Mesothelial cell of epicardium (in vitro differentiated cells): ENCODE measurements at regions not wholly inside any gene's neighbourhood (a gene's known extent, or its start where the extent isn't known, plus 50 kb on each side); places are given as distances from the start of the nearest gene placed in this dataset.

Source experiments
- DNase-seq, 2 experiments: peaks; one replicate each; pipeline ENCODE4 v3.0.0; 2021; ENCODE audit warnings: low spot score in 2 of 2; ENCODE audit not compliant: unreplicated experiment in 2 of 2
- H3K27ac Mint-ChIP-seq: 2 replicates; pipeline ENCODE4 v1.8.0; 2021; ENCODE audit warnings: mixed read lengths
- H3K27me3 Mint-ChIP-seq: 2 replicates; pipeline ENCODE4 v1.8.0; 2021; ENCODE audit warnings: low read depth, mixed read lengths
- H3K36me3 Mint-ChIP-seq: 2 replicates; pipeline ENCODE4 v1.8.0; 2021; ENCODE audit warnings: mixed read lengths
- H3K4me1 Mint-ChIP-seq: 2 replicates; pipeline ENCODE4 v1.8.0; 2021; ENCODE audit warnings: mixed read lengths
- H3K4me3 Mint-ChIP-seq: 2 replicates; pipeline ENCODE4 v1.8.0; 2021; ENCODE audit warnings: mild to moderate bottlenecking, moderate library complexity, mixed read lengths
- H3K9me3 Mint-ChIP-seq: 2 replicates; pipeline ENCODE4 v1.8.0; 2021; ENCODE audit warnings: mixed read lengths
- TF ChIP-seq, protein P1 (sequence below): fragments of 200-600 bp; sonication (generic); IDR thresholded peaks from one replicate; pipeline ENCODE4 v1.5.0; 2021; ENCODE audit warnings: antibody characterized with exemption; ENCODE audit not compliant: unreplicated experiment

DNA sequence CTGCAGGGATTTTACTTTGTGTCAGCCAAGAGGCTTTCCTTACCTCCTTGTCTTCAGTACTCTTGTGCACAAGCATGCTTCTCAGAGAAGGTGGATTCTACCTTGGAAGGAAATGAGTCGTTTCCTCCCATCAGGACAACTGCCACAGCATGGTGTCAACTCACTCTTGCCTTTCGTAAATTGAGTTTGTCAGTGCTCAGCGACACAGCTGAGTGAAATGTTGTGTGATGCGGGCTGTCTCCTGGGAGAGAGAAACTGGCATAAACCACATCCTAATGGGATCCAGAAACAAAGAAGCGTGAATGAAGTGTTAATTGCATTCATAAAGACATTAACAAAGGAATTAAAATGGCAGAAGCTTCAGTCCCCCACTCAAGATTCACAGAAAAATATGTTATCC lies 51.5 kb upstream of the SLC22A15 start:
- DNase-seq: no peak
- peaks cover 14% of the 10 kb centered on the region for H3K4me1 Mint-ChIP-seq
- H3K27ac Mint-ChIP-seq: no peak overlapping the region
- H3K36me3 Mint-ChIP-seq: no peaks in the 10 kb centered on the region
- H3K9me3 Mint-ChIP-seq: no peaks in the 10 kb centered on the region
- H3K27me3 Mint-ChIP-seq: peaks cover 9% of the 10 kb centered on the region
- TF ChIP-seq, protein P1, sequence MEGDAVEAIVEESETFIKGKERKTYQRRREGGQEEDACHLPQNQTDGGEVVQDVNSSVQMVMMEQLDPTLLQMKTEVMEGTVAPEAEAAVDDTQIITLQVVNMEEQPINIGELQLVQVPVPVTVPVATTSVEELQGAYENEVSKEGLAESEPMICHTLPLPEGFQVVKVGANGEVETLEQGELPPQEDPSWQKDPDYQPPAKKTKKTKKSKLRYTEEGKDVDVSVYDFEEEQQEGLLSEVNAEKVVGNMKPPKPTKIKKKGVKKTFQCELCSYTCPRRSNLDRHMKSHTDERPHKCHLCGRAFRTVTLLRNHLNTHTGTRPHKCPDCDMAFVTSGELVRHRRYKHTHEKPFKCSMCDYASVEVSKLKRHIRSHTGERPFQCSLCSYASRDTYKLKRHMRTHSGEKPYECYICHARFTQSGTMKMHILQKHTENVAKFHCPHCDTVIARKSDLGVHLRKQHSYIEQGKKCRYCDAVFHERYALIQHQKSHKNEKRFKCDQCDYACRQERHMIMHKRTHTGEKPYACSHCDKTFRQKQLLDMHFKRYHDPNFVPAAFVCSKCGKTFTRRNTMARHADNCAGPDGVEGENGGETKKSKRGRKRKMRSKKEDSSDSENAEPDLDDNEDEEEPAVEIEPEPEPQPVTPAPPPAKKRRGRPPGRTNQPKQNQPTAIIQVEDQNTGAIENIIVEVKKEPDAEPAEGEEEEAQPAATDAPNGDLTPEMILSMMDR: no peak
- H3K4me3 Mint-ChIP-seq: no peak overlapping the region

DNA sequence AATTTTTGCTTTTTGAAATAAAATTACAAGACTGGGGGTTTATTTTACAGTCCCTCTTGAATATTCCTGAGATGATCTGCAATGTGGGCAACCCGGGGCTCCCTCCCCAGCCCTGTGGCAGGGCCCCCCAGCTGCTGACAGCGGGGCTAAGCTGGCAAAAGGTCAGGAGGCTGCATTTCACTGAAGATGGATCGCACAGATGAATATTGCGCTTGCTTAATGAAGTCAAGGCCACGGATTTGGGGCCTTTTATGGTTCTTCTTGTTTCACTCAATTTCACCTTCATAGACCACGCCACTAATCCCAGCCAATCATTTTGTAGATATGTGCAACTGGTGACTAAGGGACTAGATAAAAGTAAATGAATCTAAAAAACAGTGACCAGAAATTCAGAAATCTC lies 50.8 kb upstream of the SLC22A15 start:
- no peak for DNase-seq
- TF ChIP-seq, protein P1: no peak
- Mint-ChIP-seq H3K9me3 (no peaks in the 10 kb centered on the region), H3K4me3 (no peak overlapping the region), H3K27ac (no peak overlapping the region), H3K36me3 (no peaks in the 10 kb centered on the region), H3K4me1 (peaks cover 20% of the 10 kb centered on the region), H3K27me3 (peaks cover 9% of the 10 kb centered on the region)
